Spleen (tissue), 7 donors: ENCODE measurements at regions not wholly inside any gene's neighbourhood (a gene's known extent, or its start where the extent isn't known, plus 50 kb on each side); places are given as distances from the start of the nearest gene placed in this dataset.

Source experiments
- CTCF ChIP-seq, 11 experiments: fragments of 200-600 bp in 7 of 11; fragments of 450-650 bp in 4 of 11; sonication (generic) in 4 of 11; IDR thresholded peaks in 8 of 11; conservative IDR thresholded peaks in 3 of 11; 1 replicate in 7 of 11; 2 replicates in 4 of 11; pipeline versions ENCODE4 v1.4.0 to v1.8.0; 2016 to 2021; ENCODE audit warnings: antibody characterized with exemption in 11 of 11, inconsistent platforms in 4 of 11, mild to moderate bottlenecking in 1 of 11
- POLR2A ChIP-seq, 3 donors: fragments of 450-650 bp; IDR thresholded peaks; one replicate each; pipeline ENCODE4 v1.5.1; 2017; ENCODE audit warnings: antibody characterized with exemption in 3 of 3, mild to moderate bottlenecking in 1 of 3
- POLR2AphosphoS5 ChIP-seq, 3 donors: sonication (generic); formaldehyde crosslinking; IDR thresholded peaks; one replicate each; pipeline ENCODE4 v1.5.1; 2017; ENCODE audit warnings: antibody characterized with exemption in 3 of 3
- donor health status: DM: no; HTN: no; CAD: no; lungs with moderate emphysema.
- donor health status: DM: no; HTN: no; CAD: no.
- donor health status: DM: no; HTN: no; CAD: no.

GRCh38 chr22:25331050-25331449 is 111.6 kb downstream of the CRYBB2 start:
- TF ChIP-seq CTCF (IDR thresholded peaks at IDR 0.05 in 8 of 11, conservative IDR thresholded peaks at IDR 0.05 in 3 of 11), result no peak
- no peak for TF ChIP-seq POLR2A (IDR thresholded peaks at IDR 0.05)
- TF ChIP-seq POLR2AphosphoS5 (IDR thresholded peaks at IDR 0.05), result no peak
